OCI-LY3 (cell line): ENCODE measurements at regions not wholly inside any gene's neighbourhood (a gene's known extent, or its start where the extent isn't known, plus 50 kb on each side); places are given as distances from the start of the nearest gene placed in this dataset.

Experiments used
- H2AFZ ChIP-seq: fragments of 200-600, 300-600 bp; shearing (Covaris generic); 2 replicates; pipeline ENCODE4 v1.6.0; 2014; ENCODE audit warnings: antibody characterized with exemption, low read depth, low read length
- H3K27ac ChIP-seq: fragments of 200-600, 300-600 bp; sonication (generic); 2 replicates; pipeline ENCODE4 v1.5.1; 2014; ENCODE audit warnings: mild to moderate bottlenecking, low read length, moderate library complexity, mixed read lengths
- H3K27me3 ChIP-seq: fragments of 200-600, 300-600 bp; sonication (generic); 2 replicates; pipeline ENCODE4 v1.6.1; 2014; ENCODE audit warnings: low read depth, low read length, mixed read lengths
- H3K36me3 ChIP-seq: fragments of 200-600, 300-600 bp; sonication (generic); replicated peaks from 2 replicates; pipeline ENCODE3; 2014; ENCODE audit warnings: low read depth, low read length, mixed read lengths
- H3K4me1 ChIP-seq: fragments of 300-600, 200-600 bp; sonication (generic); 2 replicates; pipeline ENCODE4 v1.6.1; 2014; ENCODE audit warnings: low read length, mixed read lengths
- H3K4me2 ChIP-seq: fragments of 200-600, 300-600 bp; sonication (generic); 2 replicates; pipeline ENCODE4 v1.6.1; 2014; ENCODE audit warnings: low read length, mixed read lengths
- H3K4me3 ChIP-seq: fragments of 300-600, 200-600 bp; sonication (generic); 2 replicates; pipeline ENCODE4 v1.5.1; 2014; ENCODE audit warnings: antibody characterized with exemption, mild to moderate bottlenecking, low read length, moderate library complexity
- H3K79me2 ChIP-seq: fragments of 300-600, 200-600 bp; shearing (Covaris generic); 2 replicates; pipeline ENCODE4 v1.6.1; 2014; ENCODE audit warnings: mild to moderate bottlenecking, low read length, mixed read lengths
- H3K9ac ChIP-seq: fragments of 300-600, 200-600 bp; shearing (Covaris generic); 2 replicates; pipeline ENCODE4 v1.6.0; 2014; ENCODE audit warnings: mild to moderate bottlenecking, low read length, moderate library complexity
- H3K9me3 ChIP-seq: fragments of 200-600, 300-600 bp; shearing (Covaris generic); 2 replicates; pipeline ENCODE4 v1.6.1; 2014; ENCODE audit warnings: low read length, mixed read lengths; ENCODE audit not compliant: insufficient read depth
- H4K20me1 ChIP-seq: fragments of 200-600, 300-600 bp; sonication (generic); 2 replicates; pipeline ENCODE4 v1.6.1; 2016; ENCODE audit warnings: low read length, mixed read lengths; ENCODE audit not compliant: insufficient read depth
- CTCF ChIP-seq: fragments of 200-600, 300-600 bp; sonication (generic); IDR thresholded peaks from 2 replicates; pipeline ENCODE4 v1.5.1; 2014; ENCODE audit warnings: antibody characterized with exemption, low read length, low read depth
- EZH2phosphoT487 ChIP-seq: fragments of 200-600 bp; shearing (Covaris generic); IDR thresholded peaks from 2 replicates; pipeline ENCODE4 v1.6.1; 2018; ENCODE audit warnings: antibody characterized with exemption, mixed run types, low read depth

GRCh38 chr5:97836816-97837215, 653.8 kb upstream of the RIOK2 start:
- Histone ChIP-seq H3K9ac (no peak overlapping the region), H3K27ac (no peak overlapping the region), H4K20me1 (no peaks in the 10 kb centered on the region), H3K4me2 (no peak overlapping the region), H3K36me3 (no peaks in the 10 kb centered on the region), H3K79me2 (no peaks in the 10 kb centered on the region), H3K9me3 (no peaks in the 10 kb centered on the region), H3K4me1 (peaks cover 9% of the 10 kb centered on the region), H3K4me3 (no peak overlapping the region), H2AFZ (no peak overlapping the region), H3K27me3 (no peaks in the 10 kb centered on the region)
- TF ChIP-seq EZH2phosphoT487 (no peak), CTCF (no peak)

GRCh38 chr5:97838214-97838613, 655.2 kb upstream of the RIOK2 start:
- H2AFZ ChIP-seq = no peak overlapping the region
- H3K36me3 ChIP-seq = no peaks in the 10 kb centered on the region
- H4K20me1 ChIP-seq = no peaks in the 10 kb centered on the region
- TF ChIP-seq CTCF = no peak
- no peak for TF ChIP-seq EZH2phosphoT487
- no peak overlapping the region for H3K27ac ChIP-seq
- no peaks in the 10 kb centered on the region for H3K79me2 ChIP-seq
- peaks cover 9% of the 10 kb centered on the region for H3K4me1 ChIP-seq
- peak overlapping the region; percentile 27 for H3K4me2 ChIP-seq
- H3K9ac ChIP-seq = no peak overlapping the region
- H3K27me3 ChIP-seq = no peaks in the 10 kb centered on the region
- no peak overlapping the region for H3K4me3 ChIP-seq
- H3K9me3 ChIP-seq = no peaks in the 10 kb centered on the region

- no peaks in the 10 kb centered on the region for H3K9me3 ChIP-seq
- TF ChIP-seq CTCF = no peak
- no peak for TF ChIP-seq EZH2phosphoT487
- H3K36me3 ChIP-seq = no peaks in the 10 kb centered on the region
- H3K4me1 ChIP-seq = peaks cover 9% of the 10 kb centered on the region
- H3K79me2 ChIP-seq = no peaks in the 10 kb centered on the region
- H3K4me3 ChIP-seq = no peak overlapping the region
- no peaks in the 10 kb centered on the region for H3K27me3 ChIP-seq
- H2AFZ ChIP-seq = no peak overlapping the region
- H3K9ac ChIP-seq = no peak overlapping the region
- H3K4me2 ChIP-seq = no peak overlapping the region
- no peaks in the 10 kb centered on the region for H4K20me1 ChIP-seq
- H3K27ac ChIP-seq = no peak overlapping the region
Observed at GRCh38 chr5:97839341-97840086, 656.5 kb upstream of the RIOK2 start.

GRCh38 chr5:97840643-97841042, 657.6 kb upstream of the RIOK2 start:
- no peaks in the 10 kb centered on the region for H3K79me2 ChIP-seq
- TF ChIP-seq CTCF (no peak), EZH2phosphoT487 (no peak)
- no peaks in the 10 kb centered on the region for H3K9me3 ChIP-seq
- H3K4me1 ChIP-seq = peaks cover 9% of the 10 kb centered on the region
- H3K27me3 ChIP-seq = no peaks in the 10 kb centered on the region
- no peak overlapping the region for H3K9ac ChIP-seq
- no peak overlapping the region for H3K27ac ChIP-seq
- H2AFZ ChIP-seq = no peak overlapping the region
- no peaks in the 10 kb centered on the region for H4K20me1 ChIP-seq
- no peaks in the 10 kb centered on the region for H3K36me3 ChIP-seq
- no peak overlapping the region for H3K4me3 ChIP-seq
- H3K4me2 ChIP-seq = no peak overlapping the region
